Osteocyte (in vitro differentiated cells): ENCODE measurements at regions not wholly inside any gene's neighbourhood (a gene's known extent, or its start where the extent isn't known, plus 50 kb on each side); places are given as distances from the start of the nearest gene placed in this dataset.

Source experiments
- DNase-seq: peaks from one replicate; pipeline ENCODE4 v3.0.0; 2021; ENCODE audit warnings: mixed read lengths; ENCODE audit not compliant: unreplicated experiment; ENCODE audit errors: extremely low spot score
- H3K27ac Mint-ChIP-seq: one replicate; pipeline ENCODE4 v1.8.0; 2021; ENCODE audit warnings: mild to moderate bottlenecking, mixed read lengths; ENCODE audit not compliant: unreplicated experiment
- H3K27me3 Mint-ChIP-seq: one replicate; pipeline ENCODE4 v1.8.0; 2021; ENCODE audit warnings: mixed read lengths; ENCODE audit not compliant: unreplicated experiment
- H3K36me3 Mint-ChIP-seq: one replicate; pipeline ENCODE4 v1.8.0; 2021; ENCODE audit warnings: mixed read lengths; ENCODE audit not compliant: unreplicated experiment
- H3K4me1 Mint-ChIP-seq: one replicate; pipeline ENCODE4 v1.8.0; 2021; ENCODE audit warnings: mixed read lengths; ENCODE audit not compliant: unreplicated experiment
- H3K4me3 Mint-ChIP-seq: one replicate; pipeline ENCODE4 v1.8.0; 2021; ENCODE audit warnings: mild to moderate bottlenecking, moderate library complexity, mixed read lengths; ENCODE audit not compliant: unreplicated experiment
- H3K9me3 Mint-ChIP-seq: one replicate; pipeline ENCODE4 v1.8.0; 2021; ENCODE audit warnings: mixed read lengths; ENCODE audit not compliant: unreplicated experiment
- TF ChIP-seq, protein P1 (sequence below): fragments of 200-600 bp; sonication (generic); IDR thresholded peaks from 2 replicates; pipeline ENCODE4 v1.5.0; 2021; ENCODE audit warnings: antibody characterized with exemption, mild to moderate bottlenecking, moderate library complexity

DNA sequence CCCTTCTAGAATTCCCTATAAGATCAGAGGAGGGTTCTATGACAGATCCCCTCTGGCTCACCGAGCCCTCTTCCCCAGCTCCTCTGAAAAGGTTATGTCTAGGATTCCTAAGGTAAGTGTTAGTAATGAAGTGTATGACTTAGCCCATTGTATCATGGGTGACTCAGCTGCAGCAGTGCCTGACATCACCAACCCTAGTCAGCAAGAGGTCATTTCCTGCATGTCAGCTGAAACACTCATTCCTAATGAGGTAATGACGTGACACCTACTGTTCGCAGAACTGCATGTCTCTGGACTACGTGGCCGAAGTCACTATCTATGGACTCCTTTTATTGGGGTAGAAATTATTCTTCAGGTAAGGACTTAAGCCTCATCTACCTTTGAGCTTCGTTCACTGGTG lies 196.1 kb upstream of the MYT1L start:
- H3K9me3 Mint-ChIP-seq, result peaks cover 21% of the 10 kb centered on the region
- no peak for DNase-seq
- no peaks in the 10 kb centered on the region for H3K27me3 Mint-ChIP-seq
- no peaks in the 10 kb centered on the region for H3K4me1 Mint-ChIP-seq
- H3K36me3 Mint-ChIP-seq, result no peaks in the 10 kb centered on the region
- H3K4me3 Mint-ChIP-seq, result no peak overlapping the region
- no peak overlapping the region for H3K27ac Mint-ChIP-seq
- TF ChIP-seq, protein P1, sequence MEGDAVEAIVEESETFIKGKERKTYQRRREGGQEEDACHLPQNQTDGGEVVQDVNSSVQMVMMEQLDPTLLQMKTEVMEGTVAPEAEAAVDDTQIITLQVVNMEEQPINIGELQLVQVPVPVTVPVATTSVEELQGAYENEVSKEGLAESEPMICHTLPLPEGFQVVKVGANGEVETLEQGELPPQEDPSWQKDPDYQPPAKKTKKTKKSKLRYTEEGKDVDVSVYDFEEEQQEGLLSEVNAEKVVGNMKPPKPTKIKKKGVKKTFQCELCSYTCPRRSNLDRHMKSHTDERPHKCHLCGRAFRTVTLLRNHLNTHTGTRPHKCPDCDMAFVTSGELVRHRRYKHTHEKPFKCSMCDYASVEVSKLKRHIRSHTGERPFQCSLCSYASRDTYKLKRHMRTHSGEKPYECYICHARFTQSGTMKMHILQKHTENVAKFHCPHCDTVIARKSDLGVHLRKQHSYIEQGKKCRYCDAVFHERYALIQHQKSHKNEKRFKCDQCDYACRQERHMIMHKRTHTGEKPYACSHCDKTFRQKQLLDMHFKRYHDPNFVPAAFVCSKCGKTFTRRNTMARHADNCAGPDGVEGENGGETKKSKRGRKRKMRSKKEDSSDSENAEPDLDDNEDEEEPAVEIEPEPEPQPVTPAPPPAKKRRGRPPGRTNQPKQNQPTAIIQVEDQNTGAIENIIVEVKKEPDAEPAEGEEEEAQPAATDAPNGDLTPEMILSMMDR, result no peak

DNA sequence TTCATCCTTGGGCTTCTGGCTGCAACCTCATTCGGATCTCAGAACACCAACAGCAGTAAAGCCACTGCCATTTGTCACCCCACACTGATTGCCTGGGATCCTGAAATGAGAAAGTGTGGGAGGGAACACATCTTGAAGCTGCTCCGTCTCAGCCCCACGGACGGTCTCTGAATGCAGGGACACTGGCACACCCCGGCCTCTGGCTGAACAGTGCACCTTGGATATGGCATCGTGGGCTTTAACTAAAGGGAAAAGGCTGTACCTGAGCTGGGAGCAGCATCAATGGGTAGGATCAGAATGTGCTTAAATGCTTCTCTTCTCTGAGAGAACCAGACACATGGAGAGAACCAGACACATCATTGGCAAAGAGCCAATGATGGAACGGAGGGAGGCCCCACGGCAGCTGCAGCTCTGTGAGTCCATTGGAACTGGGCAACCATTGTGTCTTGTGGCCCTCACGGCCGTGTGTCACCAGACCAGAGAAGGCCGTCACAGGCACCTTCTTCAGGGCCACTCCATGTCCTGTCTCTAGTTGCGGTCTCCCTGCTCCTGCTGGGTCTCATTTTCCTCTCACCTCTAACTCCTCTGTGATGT lies 193.4 kb upstream of the MYT1L start:
- Mint-ChIP-seq H3K4me1 (no peaks in the 10 kb centered on the region), H3K27me3 (no peaks in the 10 kb centered on the region), H3K27ac (no peak overlapping the region), H3K9me3 (peaks cover 31% of the 10 kb centered on the region), H3K36me3 (no peaks in the 10 kb centered on the region), H3K4me3 (no peak overlapping the region)
- TF ChIP-seq, protein P1, result no peak
- DNase-seq, result no peak

DNA sequence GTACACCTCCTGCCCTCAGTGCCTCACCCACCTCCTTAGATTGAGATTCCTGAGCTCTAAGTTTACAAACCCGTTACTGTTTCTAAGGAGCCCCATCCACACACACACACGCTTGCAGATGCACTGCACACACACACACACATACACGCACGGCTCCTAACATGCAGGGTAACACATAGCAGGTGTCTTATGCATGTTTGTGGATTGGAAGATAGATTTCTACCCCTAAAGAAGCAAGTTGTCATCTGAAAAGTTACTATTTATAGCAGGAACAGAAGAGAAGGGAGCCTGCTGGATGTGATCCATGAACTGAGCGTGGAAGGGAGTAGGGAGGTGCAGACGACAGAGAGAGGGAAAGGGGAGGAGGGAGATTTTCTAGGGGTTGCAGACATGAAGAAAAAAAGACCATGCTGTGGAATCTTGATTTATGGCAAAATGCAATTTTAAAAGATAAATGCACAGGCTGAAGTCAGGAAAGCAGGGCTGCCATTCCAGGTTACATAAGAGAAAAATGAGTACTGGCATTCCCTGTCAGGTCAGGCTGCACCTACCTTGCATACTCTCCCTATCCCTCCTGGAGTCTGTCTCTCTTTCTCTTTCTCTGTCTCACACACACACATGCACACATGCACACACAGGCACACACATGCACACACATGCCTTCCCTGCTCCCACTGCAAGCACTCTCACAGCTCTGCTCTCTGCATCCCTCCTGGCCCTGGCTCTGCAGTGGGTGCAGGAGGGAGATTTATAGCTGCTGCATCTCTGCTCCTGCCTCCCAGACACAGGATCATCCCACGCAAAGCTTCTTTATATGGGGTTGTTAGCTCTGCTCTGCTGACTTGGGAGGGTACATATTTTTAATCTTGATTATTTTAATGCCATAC lies 192.6 kb upstream of the MYT1L start:
- no peaks in the 10 kb centered on the region for H3K4me1 Mint-ChIP-seq
- no peaks in the 10 kb centered on the region for H3K27me3 Mint-ChIP-seq
- no peak for DNase-seq
- H3K4me3 Mint-ChIP-seq, result no peak overlapping the region
- no peak overlapping the region for H3K27ac Mint-ChIP-seq
- TF ChIP-seq, protein P1, result no peak
- peaks cover 31% of the 10 kb centered on the region for H3K9me3 Mint-ChIP-seq
- no peaks in the 10 kb centered on the region for H3K36me3 Mint-ChIP-seq

DNA sequence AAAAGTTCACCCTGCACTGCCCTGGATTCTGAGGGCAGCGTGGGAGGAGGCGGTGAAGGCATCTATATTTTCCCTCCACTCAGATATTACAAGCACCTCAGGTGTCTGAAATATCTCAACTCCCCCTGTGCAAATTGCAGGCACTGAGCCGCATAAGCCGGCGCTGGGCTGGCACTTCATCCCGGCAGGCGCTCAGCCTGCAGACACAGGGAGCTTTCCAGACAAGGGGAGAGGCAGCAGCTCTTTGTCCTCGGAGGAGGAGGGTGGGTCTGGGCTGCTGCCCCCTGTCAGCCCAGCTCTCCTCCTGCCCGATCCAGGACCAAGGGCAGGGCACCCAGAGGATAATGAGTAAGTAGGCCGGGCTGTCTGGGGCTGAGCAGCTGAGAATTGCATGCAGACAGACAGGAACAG lies 189.3 kb upstream of the MYT1L start:
- H3K9me3 Mint-ChIP-seq, result peaks cover 9% of the 10 kb centered on the region
- H3K27ac Mint-ChIP-seq, result no peak overlapping the region
- H3K36me3 Mint-ChIP-seq, result no peaks in the 10 kb centered on the region
- TF ChIP-seq, protein P1, result no peak
- no peak for DNase-seq
- no peaks in the 10 kb centered on the region for H3K27me3 Mint-ChIP-seq
- H3K4me3 Mint-ChIP-seq, result no peak overlapping the region
- H3K4me1 Mint-ChIP-seq, result no peaks in the 10 kb centered on the region

DNA sequence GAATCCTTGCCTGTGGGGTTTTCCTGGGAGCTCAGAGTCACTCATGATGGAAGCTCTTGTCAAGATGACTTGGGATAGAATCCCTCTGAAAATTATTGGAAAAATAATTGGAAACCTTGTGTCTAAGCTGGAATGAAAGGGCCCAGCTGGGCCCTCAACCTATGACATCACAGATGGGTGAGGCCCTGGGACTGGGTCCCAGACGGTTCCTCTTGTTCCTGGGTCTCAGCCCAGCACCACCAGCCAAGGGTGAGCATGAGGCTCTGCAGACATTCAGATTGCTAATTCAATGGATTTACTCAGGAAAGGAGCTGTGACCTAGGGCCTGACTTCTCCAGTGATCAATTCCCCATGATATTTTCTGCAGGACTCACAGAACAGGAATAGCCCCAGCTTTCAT lies 188.3 kb upstream of the MYT1L start:
- no peak for DNase-seq
- Mint-ChIP-seq H3K36me3 (no peaks in the 10 kb centered on the region), H3K4me1 (no peaks in the 10 kb centered on the region), H3K9me3 (peaks cover 9% of the 10 kb centered on the region), H3K4me3 (no peak overlapping the region), H3K27me3 (no peaks in the 10 kb centered on the region), H3K27ac (no peak overlapping the region)
- TF ChIP-seq, protein P1, result no peak
